ENCODE measurements at regions not wholly inside any gene's neighbourhood (a gene's known extent, or its start where the extent isn't known, plus 50 kb on each side); places are given as distances from the start of the nearest gene placed in this dataset.

DNA sequence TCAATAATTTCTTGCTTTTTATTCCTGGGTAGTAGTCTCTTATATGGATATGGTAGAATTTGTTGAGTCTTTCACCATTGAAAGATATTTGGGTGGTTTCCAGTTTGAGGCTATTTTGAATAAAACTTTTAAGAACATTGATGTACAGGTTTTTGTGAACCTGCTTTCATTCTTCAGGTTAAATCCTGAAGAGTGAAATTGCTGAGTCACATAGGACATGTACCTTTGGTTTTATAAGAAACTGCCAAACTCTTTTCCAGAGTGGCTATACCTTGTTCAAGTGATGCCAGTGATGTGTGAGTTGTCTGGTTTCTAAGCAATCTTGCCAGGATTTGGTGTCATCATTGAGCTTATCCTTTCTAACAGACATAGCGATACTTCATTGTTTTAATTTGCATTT is 184.6 kb upstream of the PZP start:
- Histone ChIP-seq H3K4me3 (ENCODE audit: low read length) (no peak overlapping the region), H3K36me3 (ENCODE audit: control insufficient read depth in 2 of 3, insufficient read depth in 3 of 3, low read length in 3 of 3) (no peaks in the 10 kb centered on the region), H3K27me3 (ENCODE audit: control insufficient read depth in 2 of 2, insufficient read depth in 2 of 2, low read length in 2 of 2) (no peaks in the 10 kb centered on the region), H3K9me3 (ENCODE audit: control insufficient read depth in 2 of 3, low read length in 3 of 3) (no peaks in the 10 kb centered on the region), H3K27ac (ENCODE audit: low read depth, low read length) (no peak overlapping the region), H3K4me1 (ENCODE audit: control insufficient read depth in 2 of 2, insufficient read depth in 2 of 2, low read length in 2 of 2) (no peaks in the 10 kb centered on the region)
- no peak overlapping the region for H3K27ac Mint-ChIP-seq
- DNase-seq (no peak), ATAC-seq (no peak)
- H3K27me3 Mint-ChIP-seq: peaks cover 0 to 9% (median 0%) of the 10 kb centered on the region in 5 donors
- H3K36me3 Mint-ChIP-seq: peaks cover 4 to 10% (median 6%) of the 10 kb centered on the region in 5 donors
- POLR2A ChIA-PET: interaction anchor here (0.6 kb wide), 1 partner anchor 276 kb away, joined by 3 read pairs; no protein-coding TSS in a partner anchor
- intact Hi-C loops (cut with micrococcal nuclease): no loop called here
- H3K9me3 Mint-ChIP-seq: no peaks in the 10 kb centered on the region
- H3K4me1 Mint-ChIP-seq: peaks cover 2 to 16% (median 12%) of the 10 kb centered on the region in 7 donors
- CTCF ChIA-PET: no interaction called here
- H3K4me3 Mint-ChIP-seq: no peak overlapping the region

DNA sequence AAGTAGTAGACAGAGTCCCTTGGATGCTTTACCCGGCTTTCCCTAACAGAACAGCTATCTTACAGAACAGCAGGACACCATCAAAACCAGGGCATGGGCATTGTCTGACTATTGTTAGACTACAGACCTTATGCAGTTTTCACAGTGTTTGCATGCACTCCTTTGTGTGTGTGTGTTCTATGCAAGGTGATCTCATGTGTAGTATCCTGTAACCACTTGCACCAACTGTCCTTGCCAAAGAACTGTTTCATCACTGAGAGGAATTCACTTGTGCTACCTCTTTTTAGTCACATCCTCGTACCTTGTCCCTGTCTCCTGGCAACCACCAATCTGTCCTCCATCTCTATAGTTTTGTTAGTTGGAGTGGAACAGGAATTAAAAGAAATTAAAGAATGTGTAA is 183.6 kb upstream of the PZP start:
- Histone ChIP-seq H3K4me3 (ENCODE audit: low read length) (no peak overlapping the region), H3K27me3 (ENCODE audit: control insufficient read depth in 2 of 2, insufficient read depth in 2 of 2, low read length in 2 of 2) (no peaks in the 10 kb centered on the region), H3K9me3 (ENCODE audit: control insufficient read depth in 2 of 3, low read length in 3 of 3) (no peaks in the 10 kb centered on the region), H3K27ac (ENCODE audit: low read depth, low read length) (no peak overlapping the region), H3K36me3 (ENCODE audit: control insufficient read depth in 2 of 3, insufficient read depth in 3 of 3, low read length in 3 of 3) (no peaks in the 10 kb centered on the region), H3K4me1 (ENCODE audit: control insufficient read depth in 2 of 2, insufficient read depth in 2 of 2, low read length in 2 of 2) (peaks cover 0 to 3% of the 10 kb centered on the region in 2 donors)
- Mint-ChIP-seq H3K9me3 (no peaks in the 10 kb centered on the region), H3K36me3 (peaks cover 4 to 8% (median 5%) of the 10 kb centered on the region in 5 donors), H3K4me1 (peaks cover 10 to 27% (median 22%) of the 10 kb centered on the region in 7 donors), H3K27me3 (peaks cover 0 to 9% (median 0%) of the 10 kb centered on the region in 5 donors), H3K27ac (no peak overlapping the region), H3K4me3 (no peak overlapping the region)
- POLR2A ChIA-PET: no interaction called here
- DNase-seq (no peak), ATAC-seq (no peak)
- CTCF ChIA-PET: no interaction called here
- intact Hi-C loops (cut with micrococcal nuclease): no loop called here

DNA sequence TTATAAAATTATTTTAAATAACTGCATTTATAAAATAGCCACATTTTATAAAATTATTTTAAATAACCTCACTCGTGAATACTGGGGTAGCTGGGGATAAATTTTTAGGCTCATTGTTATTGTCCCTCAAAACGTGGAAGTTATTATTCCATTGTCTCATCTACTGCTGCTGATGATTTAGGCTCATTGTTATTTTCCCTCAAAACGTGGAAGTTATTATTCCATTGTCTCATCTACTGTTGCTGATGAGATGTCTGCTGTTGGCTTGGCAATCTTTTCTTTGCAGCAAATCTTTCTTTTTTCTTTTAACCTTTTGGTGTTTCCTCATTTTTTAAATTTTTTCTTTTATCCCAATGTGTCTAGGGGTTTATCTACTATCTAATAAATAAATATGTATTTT is 182.6 kb upstream of the PZP start:
- peaks cover 0 to 3% (median 0%) of the 10 kb centered on the region in 5 donors for H3K36me3 Mint-ChIP-seq
- no peak overlapping the region for H3K4me3 Mint-ChIP-seq
- no peaks in the 10 kb centered on the region for H3K9me3 ChIP-seq (ENCODE audit: control insufficient read depth in 2 of 3, low read length in 3 of 3)
- no peak overlapping the region for H3K27ac Mint-ChIP-seq
- ChIA-PET CTCF (no interaction called here), POLR2A (interaction anchor here (0.6 kb wide), 2 partner anchors 48 to 1336 kb away, joined by 3 read pairs; no protein-coding TSS in a partner anchor)
- no peak for DNase-seq
- H3K36me3 ChIP-seq (ENCODE audit: control insufficient read depth in 2 of 3, insufficient read depth in 3 of 3, low read length in 3 of 3): no peaks in the 10 kb centered on the region
- H3K27me3 ChIP-seq (ENCODE audit: control insufficient read depth in 2 of 2, insufficient read depth in 2 of 2, low read length in 2 of 2): no peaks in the 10 kb centered on the region
- H3K27me3 Mint-ChIP-seq: peaks cover 0 to 9% (median 0%) of the 10 kb centered on the region in 5 donors
- H3K27ac ChIP-seq (ENCODE audit: low read depth, low read length): no peak overlapping the region
- ATAC-seq: no peak
- no peak overlapping the region for H3K4me3 ChIP-seq (ENCODE audit: low read length)
- H3K4me1 ChIP-seq (ENCODE audit: control insufficient read depth in 2 of 2, insufficient read depth in 2 of 2, low read length in 2 of 2): peaks cover 0 to 3% of the 10 kb centered on the region in 2 donors
- intact Hi-C loops (cut with micrococcal nuclease): no loop called here
- H3K4me1 Mint-ChIP-seq: peaks cover 10 to 33% (median 27%) of the 10 kb centered on the region in 7 donors
- no peaks in the 10 kb centered on the region for H3K9me3 Mint-ChIP-seq

DNA sequence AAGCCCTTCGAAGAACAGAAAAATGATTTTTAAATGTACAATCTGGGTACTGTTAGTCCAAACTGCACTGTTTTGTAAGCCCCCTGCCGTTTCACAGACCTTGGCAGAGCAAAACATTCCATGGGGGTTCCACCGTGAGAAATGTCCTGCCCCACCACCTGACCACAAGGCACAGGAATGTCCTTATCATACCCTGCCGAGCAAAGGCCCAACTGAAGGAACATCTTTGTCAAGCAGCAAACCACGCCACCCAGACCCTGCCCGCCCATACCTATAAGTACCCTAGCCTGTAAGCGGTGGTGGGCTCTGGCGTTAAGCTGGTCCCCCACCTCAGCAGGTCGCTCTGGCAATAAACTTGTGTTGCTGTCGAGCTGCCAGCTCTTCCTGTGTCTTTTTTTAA is 181.6 kb upstream of the PZP start:
- H3K4me1 ChIP-seq (ENCODE audit: control insufficient read depth in 2 of 2, insufficient read depth in 2 of 2, low read length in 2 of 2): peaks cover 0 to 3% of the 10 kb centered on the region in 2 donors
- H3K9me3 ChIP-seq (ENCODE audit: control insufficient read depth in 2 of 3, low read length in 3 of 3): no peaks in the 10 kb centered on the region
- H3K4me1 Mint-ChIP-seq: peaks cover 10 to 36% (median 27%) of the 10 kb centered on the region in 7 donors
- no peak overlapping the region for H3K27ac ChIP-seq (ENCODE audit: low read depth, low read length)
- ChIA-PET CTCF (no interaction called here), POLR2A (no interaction called here)
- H3K27ac Mint-ChIP-seq: no peak overlapping the region
- ATAC-seq: no peak
- peaks cover 0 to 3% (median 0%) of the 10 kb centered on the region in 5 donors for H3K36me3 Mint-ChIP-seq
- no peak overlapping the region for H3K4me3 ChIP-seq (ENCODE audit: low read length)
- no peak overlapping the region for H3K4me3 Mint-ChIP-seq
- H3K9me3 Mint-ChIP-seq: no peaks in the 10 kb centered on the region
- no peaks in the 10 kb centered on the region for H3K27me3 ChIP-seq (ENCODE audit: control insufficient read depth in 2 of 2, insufficient read depth in 2 of 2, low read length in 2 of 2)
- peaks cover 0 to 9% (median 0%) of the 10 kb centered on the region in 5 donors for H3K27me3 Mint-ChIP-seq
- H3K36me3 ChIP-seq (ENCODE audit: control insufficient read depth in 2 of 3, insufficient read depth in 3 of 3, low read length in 3 of 3): no peaks in the 10 kb centered on the region
- no peak for DNase-seq
- intact Hi-C loops (cut with micrococcal nuclease): no loop called here

DNA sequence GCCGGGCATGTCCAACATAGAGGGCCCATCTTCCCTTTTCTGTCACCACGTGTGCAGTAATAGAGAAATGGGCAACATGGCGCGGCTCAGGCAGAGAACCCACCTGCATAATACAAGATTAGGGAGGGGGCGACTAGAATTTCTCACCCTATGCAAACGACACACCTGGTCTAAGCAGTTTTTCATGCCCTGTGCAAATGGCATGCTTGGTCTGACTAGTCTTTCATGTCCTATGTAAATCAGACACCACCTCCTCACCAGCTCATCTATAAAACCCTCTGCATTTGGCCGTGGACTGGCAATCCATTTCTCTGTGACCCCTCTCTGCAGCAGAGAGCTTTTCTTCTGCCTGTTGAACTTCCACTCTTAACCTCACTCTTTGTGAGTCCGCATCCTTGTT is 180.2 kb upstream of the PZP start:
- Histone ChIP-seq H3K36me3 (ENCODE audit: control insufficient read depth in 2 of 3, insufficient read depth in 3 of 3, low read length in 3 of 3) (no peaks in the 10 kb centered on the region), H3K4me3 (ENCODE audit: low read length) (no peak overlapping the region), H3K27ac (ENCODE audit: low read depth, low read length) (no peak overlapping the region), H3K4me1 (ENCODE audit: control insufficient read depth in 2 of 2, insufficient read depth in 2 of 2, low read length in 2 of 2) (peaks cover 0 to 3% of the 10 kb centered on the region in 2 donors), H3K9me3 (ENCODE audit: control insufficient read depth in 2 of 3, low read length in 3 of 3) (no peaks in the 10 kb centered on the region), H3K27me3 (ENCODE audit: control insufficient read depth in 2 of 2, insufficient read depth in 2 of 2, low read length in 2 of 2) (no peaks in the 10 kb centered on the region)
- intact Hi-C loops (cut with micrococcal nuclease): no loop called here
- DNase-seq (no peak), ATAC-seq (no peak)
- Mint-ChIP-seq H3K27ac (peak overlapping the region in 2 of 9 donors; percentile 16 to 66), H3K36me3 (peaks cover 0 to 3% (median 0%) of the 10 kb centered on the region in 5 donors), H3K27me3 (peaks cover 0 to 9% (median 0%) of the 10 kb centered on the region in 5 donors), H3K9me3 (no peaks in the 10 kb centered on the region), H3K4me3 (peak overlapping the region in 1 of 10 donors; percentile 2), H3K4me1 (peaks cover 10 to 38% (median 27%) of the 10 kb centered on the region in 7 donors)
- ChIA-PET POLR2A (no interaction called here), CTCF (no interaction called here)

DNA sequence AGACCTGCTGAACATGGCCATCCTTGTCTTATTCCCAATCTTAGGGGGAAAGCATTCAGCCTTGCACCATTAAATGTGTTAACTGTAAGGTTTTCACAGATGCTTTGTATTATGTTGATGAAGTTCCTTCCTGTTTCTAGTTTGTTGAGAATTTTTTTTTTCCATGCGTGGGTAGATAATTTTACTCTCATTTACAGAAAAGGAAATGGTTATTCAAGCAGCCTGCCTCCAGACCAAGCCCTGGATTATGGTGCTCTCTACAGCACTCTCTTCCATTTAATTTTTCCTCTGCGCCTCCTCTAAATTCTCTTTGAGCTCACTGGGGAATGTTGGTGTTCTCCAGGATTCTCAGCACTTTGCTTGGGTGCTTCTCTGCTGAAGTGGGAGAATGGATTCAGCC is 179.3 kb upstream of the PZP start:
- H3K27me3 ChIP-seq (ENCODE audit: control insufficient read depth in 2 of 2, insufficient read depth in 2 of 2, low read length in 2 of 2): no peaks in the 10 kb centered on the region
- ATAC-seq (no peak), DNase-seq (no peak)
- peaks cover 0 to 6% (median 0%) of the 10 kb centered on the region in 5 donors for H3K27me3 Mint-ChIP-seq
- peak overlapping the region in 6 of 10 donors; percentile 5 to 52 (median 9) for H3K4me3 Mint-ChIP-seq
- ChIA-PET POLR2A (no interaction called here), CTCF (no interaction called here)
- H3K27ac Mint-ChIP-seq: peak overlapping the region in 6 of 9 donors; percentile 21 to 66 (median 58)
- no peaks in the 10 kb centered on the region for H3K9me3 Mint-ChIP-seq
- peaks cover 10 to 38% (median 27%) of the 10 kb centered on the region in 7 donors for H3K4me1 Mint-ChIP-seq
- intact Hi-C loops (cut with micrococcal nuclease): no loop called here
- H3K36me3 ChIP-seq (ENCODE audit: control insufficient read depth in 2 of 3, insufficient read depth in 3 of 3, low read length in 3 of 3): no peaks in the 10 kb centered on the region
- H3K27ac ChIP-seq (ENCODE audit: low read depth, low read length): no peak overlapping the region
- no peak overlapping the region for H3K4me3 ChIP-seq (ENCODE audit: low read length)
- no peaks in the 10 kb centered on the region for H3K9me3 ChIP-seq (ENCODE audit: control insufficient read depth in 2 of 3, low read length in 3 of 3)
- H3K36me3 Mint-ChIP-seq: peaks cover 0 to 3% (median 0%) of the 10 kb centered on the region in 5 donors
- peaks cover 0 to 3% of the 10 kb centered on the region in 2 donors for H3K4me1 ChIP-seq (ENCODE audit: control insufficient read depth in 2 of 2, insufficient read depth in 2 of 2, low read length in 2 of 2)

DNA sequence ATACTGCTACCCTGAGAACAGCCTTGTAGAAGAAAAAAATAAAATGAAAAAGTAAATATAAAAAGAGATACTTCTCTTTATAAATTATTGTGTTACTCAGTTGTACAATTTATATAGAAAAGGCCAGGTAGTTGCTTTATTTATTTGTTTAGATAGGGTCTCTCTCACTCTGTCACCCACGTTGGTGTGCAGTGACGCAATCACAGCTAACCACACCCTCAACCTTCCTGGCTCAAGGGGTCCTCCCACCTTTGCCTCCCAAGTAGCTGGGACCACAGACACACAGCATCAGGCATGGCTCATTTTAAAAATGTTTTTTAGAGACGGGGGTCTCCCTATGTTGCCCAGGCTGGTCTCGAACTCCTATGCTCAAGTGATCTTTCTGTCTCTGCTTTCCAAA is 175.4 kb upstream of the PZP start:
- intact Hi-C loops (cut with micrococcal nuclease): no loop called here
- ChIA-PET CTCF (no interaction called here), POLR2A (no interaction called here)
- no peak for ATAC-seq
- DNase-seq: no peak
- Mint-ChIP-seq H3K4me1 (peaks cover 12 to 35% (median 25%) of the 10 kb centered on the region in 7 donors), H3K27ac (no peak overlapping the region), H3K27me3 (no peaks in the 10 kb centered on the region), H3K9me3 (no peaks in the 10 kb centered on the region), H3K4me3 (no peak overlapping the region), H3K36me3 (peaks cover 0 to 3% (median 0%) of the 10 kb centered on the region in 5 donors)
- Histone ChIP-seq H3K9me3 (ENCODE audit: control insufficient read depth in 2 of 3, low read length in 3 of 3) (no peaks in the 10 kb centered on the region), H3K4me1 (ENCODE audit: control insufficient read depth in 2 of 2, insufficient read depth in 2 of 2, low read length in 2 of 2) (peaks cover 0 to 3% of the 10 kb centered on the region in 2 donors), H3K36me3 (ENCODE audit: control insufficient read depth in 2 of 3, insufficient read depth in 3 of 3, low read length in 3 of 3) (no peaks in the 10 kb centered on the region), H3K27me3 (ENCODE audit: control insufficient read depth in 2 of 2, insufficient read depth in 2 of 2, low read length in 2 of 2) (no peaks in the 10 kb centered on the region), H3K27ac (ENCODE audit: low read depth, low read length) (no peak overlapping the region), H3K4me3 (ENCODE audit: low read length) (no peak overlapping the region)
